ENCODE measurements at regions not wholly inside any gene's neighbourhood (a gene's known extent, or its start where the extent isn't known, plus 50 kb on each side); places are given as distances from the start of the nearest gene placed in this dataset.
"Not testable (repeated sequence)": the region's sequence is repeated elsewhere in the genome, so short reads cannot be mapped to it uniquely, and the experiment has no call there.

GRCh38 chr16:31581065-31581464, 53.4 kb downstream of the AHSP start:
- intact Hi-C loops (cut with micrococcal nuclease); H3K4me3 ChIP-seq (ENCODE audit: low read length in 2 of 2); H3K27me3 Mint-ChIP-seq; H3K4me1 Mint-ChIP-seq; DNase-seq; H3K9me3 ChIP-seq (ENCODE audit: control insufficient read depth in 1 of 2, low read length in 2 of 2); H3K27ac Mint-ChIP-seq; H3K36me3 ChIP-seq (ENCODE audit: insufficient read depth, low read length); H3K27me3 ChIP-seq (ENCODE audit: insufficient read depth, low read length); POLR2A ChIA-PET (ENCODE audit: partially characterized antibody); H3K27ac ChIP-seq (ENCODE audit: low read depth, low read length); H3K4me1 ChIP-seq (ENCODE audit: insufficient read depth, low read length); H3K4me3 Mint-ChIP-seq: not testable (repeated sequence)
- Mint-ChIP-seq H3K36me3 (peaks cover 4 to 12% of the 10 kb centered on the region in 2 donors), H3K9me3 (peaks cover 12 to 65% (median 50%) of the 10 kb centered on the region in 8 donors)
- CTCF ChIA-PET (ENCODE audit: partially characterized antibody) = interaction anchor here (2.3 kb wide), 1 partner anchor 10 kb away, joined by 5 read pairs; no protein-coding TSS in a partner anchor

- H3K27me3 Mint-ChIP-seq; H3K27ac ChIP-seq (ENCODE audit: low read depth, low read length); POLR2A ChIA-PET (ENCODE audit: partially characterized antibody); H3K36me3 ChIP-seq (ENCODE audit: insufficient read depth, low read length); CTCF ChIA-PET (ENCODE audit: partially characterized antibody); H3K27me3 ChIP-seq (ENCODE audit: insufficient read depth, low read length); H3K4me1 ChIP-seq (ENCODE audit: insufficient read depth, low read length); H3K4me3 ChIP-seq (ENCODE audit: low read length in 2 of 2); intact Hi-C loops (cut with micrococcal nuclease); H3K4me1 Mint-ChIP-seq; H3K27ac Mint-ChIP-seq; DNase-seq; H3K4me3 Mint-ChIP-seq: not testable (repeated sequence)
- Mint-ChIP-seq H3K36me3 (peaks cover 11 to 15% of the 10 kb centered on the region in 2 donors), H3K9me3 (peaks cover 0 to 88% (median 73%) of the 10 kb centered on the region in 8 donors)
- peaks cover 0 to 25% of the 10 kb centered on the region in 2 donors for H3K9me3 ChIP-seq (ENCODE audit: control insufficient read depth in 1 of 2, low read length in 2 of 2)
Measured at GRCh38 chr16:31601737-31602384, 74.2 kb downstream of the AHSP start.

- H3K4me1 ChIP-seq (ENCODE audit: insufficient read depth, low read length) = no peaks in the 10 kb centered on the region
- Mint-ChIP-seq H3K4me3 (no peak overlapping the region), H3K9me3 (peaks cover 0 to 33% (median 26%) of the 10 kb centered on the region in 8 donors), H3K36me3 (peaks cover 0 to 2% of the 10 kb centered on the region in 2 donors), H3K4me1 (no peaks in the 10 kb centered on the region), H3K27me3 (peaks cover 0 to 6% of the 10 kb centered on the region in 2 donors), H3K27ac (no peak overlapping the region)
- H3K9me3 ChIP-seq (ENCODE audit: control insufficient read depth in 1 of 2, low read length in 2 of 2) = no peaks in the 10 kb centered on the region
- H3K27me3 ChIP-seq (ENCODE audit: insufficient read depth, low read length) = no peaks in the 10 kb centered on the region
- intact Hi-C loops (cut with micrococcal nuclease) = no loop called here
- DNase-seq = no peak
- CTCF ChIA-PET (ENCODE audit: partially characterized antibody) = no interaction called here
- no peak overlapping the region for H3K4me3 ChIP-seq (ENCODE audit: low read length in 2 of 2)
- H3K36me3 ChIP-seq (ENCODE audit: insufficient read depth, low read length) = no peaks in the 10 kb centered on the region
- no peak overlapping the region for H3K27ac ChIP-seq (ENCODE audit: low read depth, low read length)
- POLR2A ChIA-PET (ENCODE audit: partially characterized antibody) = no interaction called here
Measured at GRCh38 chr16:31618130-31618529, 90.4 kb downstream of the AHSP start.

GRCh38 chr16:31636433-31636832, 108.7 kb downstream of the AHSP start:
- H3K27ac ChIP-seq (ENCODE audit: low read depth, low read length) = no peak overlapping the region
- H3K27me3 ChIP-seq (ENCODE audit: insufficient read depth, low read length) = no peaks in the 10 kb centered on the region
- H3K4me1 ChIP-seq (ENCODE audit: insufficient read depth, low read length) = no peaks in the 10 kb centered on the region
- POLR2A ChIA-PET (ENCODE audit: partially characterized antibody) = no interaction called here
- Mint-ChIP-seq H3K36me3 (peaks cover 0 to 4% of the 10 kb centered on the region in 2 donors), H3K9me3 (peaks cover 0 to 15% (median 8%) of the 10 kb centered on the region in 8 donors), H3K4me3 (no peak overlapping the region), H3K27ac (no peak overlapping the region), H3K27me3 (peaks cover 4 to 14% of the 10 kb centered on the region in 2 donors), H3K4me1 (no peaks in the 10 kb centered on the region)
- CTCF ChIA-PET (ENCODE audit: partially characterized antibody) = no interaction called here
- no peak for DNase-seq
- intact Hi-C loops (cut with micrococcal nuclease) = no loop called here
- H3K4me3 ChIP-seq (ENCODE audit: low read length in 2 of 2) = no peak overlapping the region
- no peaks in the 10 kb centered on the region for H3K9me3 ChIP-seq (ENCODE audit: control insufficient read depth in 1 of 2, low read length in 2 of 2)
- H3K36me3 ChIP-seq (ENCODE audit: insufficient read depth, low read length) = no peaks in the 10 kb centered on the region

- ChIA-PET CTCF (ENCODE audit: partially characterized antibody) (interaction anchor here (0.6 kb wide), 1 partner anchor 65 kb away, joined by 4 read pairs; no protein-coding TSS in a partner anchor), POLR2A (ENCODE audit: partially characterized antibody) (no interaction called here)
- H3K27me3 ChIP-seq (ENCODE audit: insufficient read depth, low read length) = no peaks in the 10 kb centered on the region
- no peak overlapping the region for H3K27ac ChIP-seq (ENCODE audit: low read depth, low read length)
- H3K27ac Mint-ChIP-seq = no peak overlapping the region
- intact Hi-C loops (cut with micrococcal nuclease) = no loop called here
- peaks cover 0 to 9% (median 4%) of the 10 kb centered on the region in 8 donors for H3K9me3 Mint-ChIP-seq
- no peaks in the 10 kb centered on the region for H3K4me1 Mint-ChIP-seq
- no peaks in the 10 kb centered on the region for H3K36me3 ChIP-seq (ENCODE audit: insufficient read depth, low read length)
- H3K9me3 ChIP-seq (ENCODE audit: control insufficient read depth in 1 of 2, low read length in 2 of 2) = no peaks in the 10 kb centered on the region
- no peaks in the 10 kb centered on the region for H3K4me1 ChIP-seq (ENCODE audit: insufficient read depth, low read length)
- H3K27me3 Mint-ChIP-seq = peaks cover 8 to 19% of the 10 kb centered on the region in 2 donors
- DNase-seq = no peak
- H3K4me3 ChIP-seq (ENCODE audit: low read length in 2 of 2) = no peak overlapping the region
- no peak overlapping the region for H3K4me3 Mint-ChIP-seq
- H3K36me3 Mint-ChIP-seq = peaks cover 0 to 4% of the 10 kb centered on the region in 2 donors
Measured at GRCh38 chr16:31641279-31641678, 113.6 kb downstream of the AHSP start.

- DNase-seq; CTCF ChIA-PET (ENCODE audit: partially characterized antibody); H3K36me3 Mint-ChIP-seq; H3K4me1 ChIP-seq (ENCODE audit: insufficient read depth, low read length); H3K9me3 ChIP-seq (ENCODE audit: control insufficient read depth in 1 of 2, low read length in 2 of 2); H3K27me3 Mint-ChIP-seq; H3K4me3 Mint-ChIP-seq; H3K27me3 ChIP-seq (ENCODE audit: insufficient read depth, low read length); intact Hi-C loops (cut with micrococcal nuclease); H3K36me3 ChIP-seq (ENCODE audit: insufficient read depth, low read length); H3K4me1 Mint-ChIP-seq; H3K27ac ChIP-seq (ENCODE audit: low read depth, low read length); POLR2A ChIA-PET (ENCODE audit: partially characterized antibody); H3K4me3 ChIP-seq (ENCODE audit: low read length in 2 of 2); H3K27ac Mint-ChIP-seq: not testable (repeated sequence)
- peaks cover 0 to 27% (median 16%) of the 10 kb centered on the region in 8 donors for H3K9me3 Mint-ChIP-seq
Measured at GRCh38 chr16:31655674-31656073, 128.0 kb downstream of the AHSP start.

GRCh38 chr16:31664683-31665482, 137.2 kb downstream of the AHSP start:
- POLR2A ChIA-PET (ENCODE audit: partially characterized antibody) = no interaction called here
- no peak overlapping the region for H3K27ac ChIP-seq (ENCODE audit: low read depth, low read length)
- Mint-ChIP-seq H3K9me3 (peaks cover 0 to 28% (median 17%) of the 10 kb centered on the region in 8 donors), H3K27ac (no peak overlapping the region), H3K4me3 (no peak overlapping the region), H3K36me3 (peaks cover 0 to 7% of the 10 kb centered on the region in 2 donors), H3K27me3 (peaks cover 4 to 9% of the 10 kb centered on the region in 2 donors), H3K4me1 (peaks cover 0 to 6% (median 3%) of the 10 kb centered on the region in 4 donors)
- no peaks in the 10 kb centered on the region for H3K4me1 ChIP-seq (ENCODE audit: insufficient read depth, low read length)
- no peaks in the 10 kb centered on the region for H3K36me3 ChIP-seq (ENCODE audit: insufficient read depth, low read length)
- CTCF ChIA-PET (ENCODE audit: partially characterized antibody) = no interaction called here
- intact Hi-C loops (cut with micrococcal nuclease) = no loop called here
- no peaks in the 10 kb centered on the region for H3K9me3 ChIP-seq (ENCODE audit: control insufficient read depth in 1 of 2, low read length in 2 of 2)
- no peaks in the 10 kb centered on the region for H3K27me3 ChIP-seq (ENCODE audit: insufficient read depth, low read length)
- H3K4me3 ChIP-seq (ENCODE audit: low read length in 2 of 2) = no peak overlapping the region
- DNase-seq = no peak
